IPS-15b (cell line): ENCODE measurements at regions not wholly inside any gene's neighbourhood (a gene's known extent, or its start where the extent isn't known, plus 50 kb on each side); places are given as distances from the start of the nearest gene placed in this dataset.

Experiments used
- H3K27me3 ChIP-seq: one replicate; pipeline ENCODE4 v1.6.1; 2013; ENCODE audit warnings: low read length; ENCODE audit not compliant: control insufficient read depth, insufficient read depth
- H3K36me3 ChIP-seq: one replicate; pipeline ENCODE4 v1.6.1; 2013; ENCODE audit warnings: low read length; ENCODE audit not compliant: control insufficient read depth, insufficient read depth
- H3K4me1 ChIP-seq: one replicate; pipeline ENCODE4 v1.6.1; 2013; ENCODE audit warnings: mild to moderate bottlenecking, low read length; ENCODE audit not compliant: control insufficient read depth, insufficient read depth
- H3K4me3 ChIP-seq: one replicate; pipeline ENCODE4 v1.5.1; 2013; ENCODE audit warnings: low read depth, low read length
- H3K9ac ChIP-seq: one replicate; pipeline ENCODE4 v1.6.1; 2013; ENCODE audit warnings: low read depth, mild to moderate bottlenecking, low read length
- H3K9me3 ChIP-seq: one replicate; pipeline ENCODE4 v1.6.1; 2013; ENCODE audit warnings: mild to moderate bottlenecking, low read length; ENCODE audit not compliant: control insufficient read depth, insufficient read depth

- no peaks in the 10 kb centered on the region for H3K36me3 ChIP-seq
- no peaks in the 10 kb centered on the region for H3K27me3 ChIP-seq
- no peak overlapping the region for H3K4me3 ChIP-seq
- H3K9ac ChIP-seq = no peak overlapping the region
- H3K9me3 ChIP-seq = no peaks in the 10 kb centered on the region
- H3K4me1 ChIP-seq = no peaks in the 10 kb centered on the region
Measured at GRCh38 chr10:64708884-64709681, 1187.9 kb downstream of the REEP3 start.

DNA sequence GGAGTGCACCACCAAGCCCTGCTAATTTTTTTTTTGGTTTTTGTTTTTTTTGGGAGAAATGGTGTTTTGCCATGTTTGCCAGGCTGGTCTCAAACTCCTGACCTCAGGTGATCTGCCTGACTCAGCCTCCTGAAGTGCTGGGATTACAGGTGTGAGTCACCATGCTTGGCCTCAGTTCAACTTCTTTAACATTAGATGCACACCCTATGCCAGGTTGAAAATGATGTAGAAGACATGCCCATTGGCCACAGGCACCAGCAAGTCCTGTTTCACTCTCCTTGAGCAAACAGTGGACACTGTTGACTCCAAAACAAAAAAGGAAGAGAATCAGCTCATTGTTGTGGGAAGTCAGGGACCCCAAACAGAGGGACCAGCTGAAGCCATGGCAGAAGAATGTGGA lies 1205.3 kb downstream of the REEP3 start:
- H3K4me3 ChIP-seq = no peak overlapping the region
- no peaks in the 10 kb centered on the region for H3K9me3 ChIP-seq
- H3K4me1 ChIP-seq = no peaks in the 10 kb centered on the region
- H3K9ac ChIP-seq = no peak overlapping the region
- H3K27me3 ChIP-seq = no peaks in the 10 kb centered on the region
- no peaks in the 10 kb centered on the region for H3K36me3 ChIP-seq

DNA sequence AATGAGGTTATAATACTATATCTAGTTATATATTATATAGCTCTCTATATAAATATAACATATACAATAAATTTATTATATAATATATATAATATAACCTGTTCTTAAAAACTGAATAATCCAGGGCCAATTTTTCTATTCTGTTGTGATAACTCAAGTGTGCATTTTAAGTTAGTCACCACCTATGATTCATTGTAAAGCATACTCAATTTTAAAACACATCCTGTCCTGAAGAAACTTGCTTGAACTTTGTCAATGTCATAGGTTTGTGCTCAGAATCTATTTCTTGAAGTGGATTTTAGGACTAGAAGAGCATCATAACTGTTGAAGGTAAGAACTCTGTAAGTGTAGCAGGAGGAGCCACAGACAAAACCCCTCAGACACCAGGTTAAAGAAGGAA lies 1209.8 kb downstream of the REEP3 start:
- H3K4me1 ChIP-seq = no peaks in the 10 kb centered on the region
- H3K9me3 ChIP-seq = no peaks in the 10 kb centered on the region
- H3K4me3 ChIP-seq = no peak overlapping the region
- H3K27me3 ChIP-seq = no peaks in the 10 kb centered on the region
- no peak overlapping the region for H3K9ac ChIP-seq
- H3K36me3 ChIP-seq = no peaks in the 10 kb centered on the region

- H3K9me3 ChIP-seq = no peaks in the 10 kb centered on the region
- H3K36me3 ChIP-seq = no peaks in the 10 kb centered on the region
- no peak overlapping the region for H3K9ac ChIP-seq
- no peaks in the 10 kb centered on the region for H3K27me3 ChIP-seq
- H3K4me3 ChIP-seq = no peak overlapping the region
- H3K4me1 ChIP-seq = no peaks in the 10 kb centered on the region
Measured at GRCh38 chr10:64732372-64732957, 1211.3 kb downstream of the REEP3 start.

- Histone ChIP-seq H3K9me3 (no peaks in the 10 kb centered on the region), H3K36me3 (no peaks in the 10 kb centered on the region), H3K9ac (no peak overlapping the region), H3K4me1 (no peaks in the 10 kb centered on the region), H3K27me3 (no peaks in the 10 kb centered on the region), H3K4me3 (no peak overlapping the region)
Measured at GRCh38 chr10:64733980-64734379, 1212.8 kb downstream of the REEP3 start.

DNA sequence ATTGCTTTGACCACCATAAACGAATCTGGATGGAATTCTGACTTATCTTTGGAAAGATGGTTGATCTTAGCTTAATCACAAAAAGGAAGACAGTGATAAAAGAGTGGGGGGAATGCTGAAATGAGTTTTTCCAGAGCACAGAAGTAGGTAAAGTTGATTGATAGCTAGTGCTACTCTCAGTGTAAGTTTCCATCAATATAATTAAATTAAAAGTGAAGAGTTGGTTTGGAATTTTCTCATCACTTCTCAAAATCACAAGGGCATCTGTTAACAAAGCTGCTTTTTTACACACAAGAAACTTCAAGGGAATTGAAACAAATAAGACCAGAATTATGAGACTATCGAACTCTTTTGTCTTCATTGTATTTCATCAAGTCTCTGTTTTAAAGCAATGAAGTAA lies 1217.3 kb downstream of the REEP3 start:
- no peaks in the 10 kb centered on the region for H3K4me1 ChIP-seq
- no peaks in the 10 kb centered on the region for H3K27me3 ChIP-seq
- no peak overlapping the region for H3K4me3 ChIP-seq
- H3K9me3 ChIP-seq = no peaks in the 10 kb centered on the region
- H3K9ac ChIP-seq = no peak overlapping the region
- H3K36me3 ChIP-seq = no peaks in the 10 kb centered on the region

GRCh38 chr10:64745565-64745964 lies 1224.4 kb downstream of the REEP3 start:
- no peak overlapping the region for H3K9ac ChIP-seq
- no peaks in the 10 kb centered on the region for H3K9me3 ChIP-seq
- H3K36me3 ChIP-seq = no peaks in the 10 kb centered on the region
- no peaks in the 10 kb centered on the region for H3K4me1 ChIP-seq
- H3K27me3 ChIP-seq = no peaks in the 10 kb centered on the region
- H3K4me3 ChIP-seq = no peak overlapping the region

- Histone ChIP-seq H3K36me3 (no peaks in the 10 kb centered on the region), H3K9me3 (no peaks in the 10 kb centered on the region), H3K4me3 (no peak overlapping the region), H3K4me1 (no peaks in the 10 kb centered on the region), H3K9ac (no peak overlapping the region), H3K27me3 (no peaks in the 10 kb centered on the region)
Measured at GRCh38 chr10:64750672-64751071, 1229.5 kb downstream of the REEP3 start.

GRCh38 chr10:64753516-64753915 lies 1232.3 kb downstream of the REEP3 start:
- H3K27me3 ChIP-seq = no peaks in the 10 kb centered on the region
- no peak overlapping the region for H3K4me3 ChIP-seq
- H3K36me3 ChIP-seq = no peaks in the 10 kb centered on the region
- no peak overlapping the region for H3K9ac ChIP-seq
- H3K9me3 ChIP-seq = no peaks in the 10 kb centered on the region
- no peaks in the 10 kb centered on the region for H3K4me1 ChIP-seq

DNA sequence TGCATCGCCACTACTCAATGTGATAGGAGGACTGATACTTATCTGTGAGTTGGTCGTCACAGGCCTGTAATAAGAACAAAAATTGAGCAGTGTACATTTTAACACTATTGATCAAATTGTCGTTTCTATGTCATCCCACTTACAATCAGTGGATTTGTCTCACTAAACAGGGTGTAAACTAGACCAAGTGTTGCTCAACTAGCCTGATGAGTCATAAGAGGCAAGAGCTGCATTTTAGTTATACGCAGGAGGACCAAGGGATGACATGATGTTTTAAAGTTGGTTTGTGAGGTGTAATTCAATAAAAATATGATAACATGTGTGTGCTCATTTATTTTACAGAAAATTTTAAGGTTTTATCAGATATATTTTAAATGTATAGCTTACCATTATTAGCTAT lies 1239.2 kb downstream of the REEP3 start:
- Histone ChIP-seq H3K9me3 (no peaks in the 10 kb centered on the region), H3K4me1 (no peaks in the 10 kb centered on the region), H3K9ac (no peak overlapping the region), H3K36me3 (no peaks in the 10 kb centered on the region), H3K4me3 (no peak overlapping the region), H3K27me3 (no peaks in the 10 kb centered on the region)

- Histone ChIP-seq H3K27me3 (no peaks in the 10 kb centered on the region), H3K4me1 (no peaks in the 10 kb centered on the region), H3K9ac (no peak overlapping the region), H3K4me3 (no peak overlapping the region), H3K9me3 (no peaks in the 10 kb centered on the region), H3K36me3 (no peaks in the 10 kb centered on the region)
Measured at GRCh38 chr10:64762861-64763260, 1241.7 kb downstream of the REEP3 start.

- no peak overlapping the region for H3K9ac ChIP-seq
- no peaks in the 10 kb centered on the region for H3K27me3 ChIP-seq
- no peak overlapping the region for H3K4me3 ChIP-seq
- no peaks in the 10 kb centered on the region for H3K36me3 ChIP-seq
- H3K4me1 ChIP-seq = no peaks in the 10 kb centered on the region
- no peaks in the 10 kb centered on the region for H3K9me3 ChIP-seq
Measured at GRCh38 chr10:64765498-64765897, 1244.3 kb downstream of the REEP3 start.
